H9 (cell line): ENCODE measurements at regions not wholly inside any gene's neighbourhood (a gene's known extent, or its start where the extent isn't known, plus 50 kb on each side); places are given as distances from the start of the nearest gene placed in this dataset.

Experiments
- DNase-seq: peaks from one replicate; pipeline ENCODE4 v3.0.0-alpha.2; 2017
- H2AFZ ChIP-seq: one replicate; pipeline ENCODE4 v1.6.1; 2013; ENCODE audit warnings: mild to moderate bottlenecking, low read length, control low read depth, moderate library complexity
- H2AK5ac ChIP-seq: 2 replicates; pipeline ENCODE4 v1.6.1; 2013; ENCODE audit warnings: low read length, control low read depth, mixed read lengths; ENCODE audit not compliant: insufficient read length
- H2BK120ac ChIP-seq: one replicate; pipeline ENCODE4 v1.6.1; 2013; ENCODE audit warnings: low read depth, mild to moderate bottlenecking, low read length, control low read depth, inconsistent platforms; ENCODE audit not compliant: poor library complexity, severe bottlenecking
- H2BK12ac ChIP-seq: 2 replicates; pipeline ENCODE4 v1.6.1; 2013; ENCODE audit warnings: low read length, control low read depth, mixed read lengths, low read depth; ENCODE audit not compliant: insufficient read length
- H2BK15ac ChIP-seq: 2 replicates; pipeline ENCODE4 v1.6.1; 2013; ENCODE audit warnings: low read depth, low read length, control low read depth
- H2BK20ac ChIP-seq: one replicate; pipeline ENCODE4 v1.6.1; 2013; ENCODE audit warnings: low read depth, mild to moderate bottlenecking, low read length, control low read depth, inconsistent platforms; ENCODE audit not compliant: poor library complexity, severe bottlenecking
- H2BK5ac ChIP-seq: 2 replicates; pipeline ENCODE4 v1.6.1; 2013; ENCODE audit warnings: low read length, control low read depth, mixed read lengths; ENCODE audit not compliant: insufficient read length
- H3K14ac ChIP-seq: 2 replicates; pipeline ENCODE4 v1.6.1; 2013; ENCODE audit warnings: low read length, control low read depth; ENCODE audit not compliant: insufficient read depth
- H3K18ac ChIP-seq: 2 replicates; pipeline ENCODE4 v1.6.1; 2013; ENCODE audit warnings: low read depth, mild to moderate bottlenecking, mixed read lengths, low read length, control low read depth; ENCODE audit not compliant: insufficient read length
- H3K23ac ChIP-seq: 2 replicates; pipeline ENCODE4 v1.6.1; 2013; ENCODE audit warnings: low read length, control low read depth, mixed read lengths, low read depth; ENCODE audit not compliant: insufficient read length
- H3K23me2 ChIP-seq: 2 replicates; pipeline ENCODE4 v1.6.1; 2013; ENCODE audit warnings: low read depth, mild to moderate bottlenecking, mixed read lengths, low read length, control low read depth; ENCODE audit not compliant: insufficient read length, poor library complexity, severe bottlenecking
- H3K27ac ChIP-seq: 2 replicates; pipeline ENCODE4 v1.5.1; 2013; ENCODE audit warnings: low read length, control low read depth, mixed read lengths, low read depth; ENCODE audit not compliant: insufficient read length
- H3K27me3 ChIP-seq: 2 replicates; pipeline ENCODE4 v1.6.1; 2013; ENCODE audit warnings: low read length, control low read depth, inconsistent platforms; ENCODE audit not compliant: insufficient read depth
- H3K4ac ChIP-seq: 2 replicates; pipeline ENCODE4 v1.6.1; 2013; ENCODE audit warnings: low read depth, mild to moderate bottlenecking, control low read depth, inconsistent platforms, low read length, moderate library complexity
- H3K4me1 ChIP-seq: 2 replicates; pipeline ENCODE4 v1.6.1; 2013; ENCODE audit warnings: low read length, control low read depth, inconsistent platforms; ENCODE audit not compliant: insufficient read depth
- H3K4me2 ChIP-seq: 2 replicates; pipeline ENCODE4 v1.6.1; 2013; ENCODE audit warnings: low read length, control low read depth, mixed read lengths; ENCODE audit not compliant: insufficient read length, insufficient read depth
- H3K56ac ChIP-seq: 2 replicates; pipeline ENCODE4 v1.6.1; 2013; ENCODE audit warnings: low read depth, mild to moderate bottlenecking, mixed read lengths, low read length, control low read depth; ENCODE audit not compliant: insufficient read length
- H3K79me1 ChIP-seq: 2 replicates; pipeline ENCODE4 v1.6.1; 2013; ENCODE audit warnings: low read depth, mild to moderate bottlenecking, moderate library complexity, low read length, control low read depth, inconsistent platforms; ENCODE audit not compliant: insufficient read depth, poor library complexity, severe bottlenecking
- H3K79me2 ChIP-seq: 2 replicates; pipeline ENCODE4 v1.6.1; 2013; ENCODE audit warnings: low read length, control low read depth, inconsistent platforms; ENCODE audit not compliant: insufficient read depth
- H3K9ac ChIP-seq: 2 replicates; pipeline ENCODE4 v1.6.1; 2013; ENCODE audit warnings: low read length, control low read depth, mixed read lengths; ENCODE audit not compliant: insufficient read length; ENCODE audit errors: extremely low read depth
- H3K9me3 ChIP-seq: one replicate; pipeline ENCODE4 v1.6.1; 2013; ENCODE audit warnings: low read depth, low read length, inconsistent platforms; ENCODE audit not compliant: control insufficient read depth
- H3T11ph ChIP-seq: one replicate; pipeline ENCODE4 v1.6.1; 2013; ENCODE audit warnings: mild to moderate bottlenecking, low read length, control low read depth, inconsistent platforms
- H4K20me1 ChIP-seq: one replicate; pipeline ENCODE4 v1.6.1; 2013; ENCODE audit not compliant: control insufficient read depth, insufficient read length, insufficient read depth
- H4K5ac ChIP-seq: 2 replicates; pipeline ENCODE4 v1.6.1; 2013; ENCODE audit warnings: low read depth, mild to moderate bottlenecking, mixed read lengths, low read length, control low read depth; ENCODE audit not compliant: insufficient read length
- H4K8ac ChIP-seq: replicated peaks from 2 replicates; pipeline ENCODE4 v1.6.1; 2013; ENCODE audit warnings: low read length, control low read depth, mixed read lengths, low read depth; ENCODE audit not compliant: insufficient read length
- H4K91ac ChIP-seq: 2 replicates; pipeline ENCODE4 v1.6.1; 2013; ENCODE audit warnings: low read depth, mild to moderate bottlenecking, moderate library complexity, mixed read lengths, low read length, control low read depth; ENCODE audit not compliant: insufficient read length
- H3K27ac Mint-ChIP-seq, 3 experiments: 2 replicates in 2 of 3; 3 replicates in 1 of 3; pipeline ENCODE4 v1.8.0; 2020 to 2021; ENCODE audit warnings: mixed read lengths in 3 of 3, mild to moderate bottlenecking in 1 of 3, moderate library complexity in 1 of 3
- H3K27me3 Mint-ChIP-seq: 2 replicates; pipeline ENCODE4 v1.8.0; 2021; ENCODE audit warnings: low read depth, mild to moderate bottlenecking, moderate library complexity, mixed read lengths
- H3K36me3 Mint-ChIP-seq, 3 experiments: 2 replicates in 2 of 3; 3 replicates in 1 of 3; pipeline ENCODE4 v1.8.0; 2020 to 2021; ENCODE audit warnings: low read depth in 3 of 3, mixed read lengths in 3 of 3; ENCODE audit not compliant: insufficient read depth in 1 of 3
- H3K4me1 Mint-ChIP-seq, 2 experiments: 2 replicates each; pipeline ENCODE4 v1.8.0; 2020; ENCODE audit warnings: mixed read lengths in 2 of 2
- H3K4me3 Mint-ChIP-seq, 2 experiments: 2 replicates in 1 of 2; 3 replicates in 1 of 2; pipeline ENCODE4 v1.8.0; 2020 to 2021; ENCODE audit warnings: mild to moderate bottlenecking in 2 of 2, mixed read lengths in 2 of 2, moderate library complexity in 1 of 2
- H3K9me3 Mint-ChIP-seq, 2 experiments: 2 replicates in 1 of 2; 3 replicates in 1 of 2; pipeline ENCODE4 v1.8.0; 2020; ENCODE audit warnings: mild to moderate bottlenecking in 2 of 2, mixed read lengths in 2 of 2, moderate library complexity in 1 of 2
- CTCF ChIP-seq: fragments of 200-600 bp; sonication (generic); conservative IDR thresholded peaks from 3 replicates; pipeline ENCODE4 v1.8.0; 2021; ENCODE audit warnings: antibody characterized with exemption, mild to moderate bottlenecking

GRCh38 chr12:13443498-13443897 lies 247.0 kb downstream of the EMP1 start:
- H4K91ac ChIP-seq, result no peak overlapping the region
- H2BK20ac ChIP-seq, result no peak overlapping the region
- no peak overlapping the region for H3K23ac ChIP-seq
- no peak overlapping the region for H3K27ac Mint-ChIP-seq
- H3K27ac ChIP-seq, result no peak overlapping the region
- no peak overlapping the region for H3K56ac ChIP-seq
- no peak overlapping the region for H3K18ac ChIP-seq
- H3K79me2 ChIP-seq, result no peaks in the 10 kb centered on the region
- H2BK5ac ChIP-seq, result no peak overlapping the region
- H4K5ac ChIP-seq, result no peak overlapping the region
- H3K4me3 Mint-ChIP-seq, result no peak overlapping the region
- H3K27me3 Mint-ChIP-seq, result no peaks in the 10 kb centered on the region
- H3T11ph ChIP-seq, result no peak overlapping the region
- no peak overlapping the region for H2BK12ac ChIP-seq
- no peak overlapping the region for H3K14ac ChIP-seq
- H2BK15ac ChIP-seq, result no peak overlapping the region
- H3K4me2 ChIP-seq, result no peak overlapping the region
- no peak overlapping the region for H2BK120ac ChIP-seq
- no peak overlapping the region for H2AK5ac ChIP-seq
- H3K9me3 ChIP-seq, result no peaks in the 10 kb centered on the region
- no peak overlapping the region for H3K4ac ChIP-seq
- H3K4me1 ChIP-seq, result no peaks in the 10 kb centered on the region
- no peaks in the 10 kb centered on the region; a peak in 1 of 5 replicates for H3K9me3 Mint-ChIP-seq
- H3K79me1 ChIP-seq, result no peaks in the 10 kb centered on the region
- no peak for TF ChIP-seq CTCF
- H3K23me2 ChIP-seq, result no peaks in the 10 kb centered on the region
- H4K20me1 ChIP-seq, result no peaks in the 10 kb centered on the region
- H3K36me3 Mint-ChIP-seq, result no peaks in the 10 kb centered on the region; a peak in 1 of 7 replicates
- H3K4me1 Mint-ChIP-seq, result no peaks in the 10 kb centered on the region
- H3K9ac ChIP-seq, result no peak overlapping the region
- DNase-seq, result no peak
- no peaks in the 10 kb centered on the region for H3K27me3 ChIP-seq
- no peak overlapping the region for H2AFZ ChIP-seq
- H4K8ac ChIP-seq, result no peak overlapping the region
